SK-N-SH (cell line): ENCODE measurements at regions not wholly inside any gene's neighbourhood (a gene's known extent, or its start where the extent isn't known, plus 50 kb on each side); places are given as distances from the start of the nearest gene placed in this dataset.

Source experiments
- CHD2 ChIP-seq: fragments of 150-350 bp; IDR thresholded peaks from 2 replicates; pipeline ENCODE4 v1.6.1; 2018; ENCODE audit warnings: low read length; ENCODE audit not compliant: partially characterized antibody
- SMC3 ChIP-seq: IDR thresholded peaks from 2 replicates; pipeline ENCODE4 v1.6.1; 2012; ENCODE audit warnings: low read depth, low read length, improper control_type of control experiment
- TF ChIP-seq, protein P1 (sequence below): fragments of 200-600 bp; sonication (generic); IDR thresholded peaks from 2 replicates; pipeline ENCODE4 v1.6.1; 2017; ENCODE audit warnings: antibody characterized with exemption, mild to moderate bottlenecking, moderate library complexity
- TF ChIP-seq, protein P2 (sequence below): IDR thresholded peaks from 2 replicates; pipeline ENCODE4 v1.4.0; 2012; ENCODE audit warnings: low read depth

DNA sequence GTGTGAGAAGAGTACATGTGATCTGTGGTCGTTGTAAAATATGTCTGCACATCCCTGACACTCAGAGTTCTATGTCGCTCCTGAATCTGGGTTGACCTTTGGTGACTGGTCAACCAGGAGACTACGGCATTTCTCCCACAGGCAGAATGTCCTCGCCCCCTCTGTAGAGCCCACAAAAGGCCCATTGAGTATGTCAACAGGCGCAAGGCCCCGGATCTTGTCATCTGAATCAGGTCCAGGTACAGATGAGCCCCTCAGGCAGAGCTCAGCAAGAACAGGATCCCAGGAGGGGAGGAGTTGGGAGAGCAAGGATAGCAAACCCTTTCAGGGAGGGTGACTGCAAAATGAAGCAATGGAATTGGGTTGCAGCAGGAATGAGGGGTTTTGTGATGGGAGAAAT is 126.5 kb downstream of the MATN1 start:
- no peak for TF ChIP-seq CHD2
- TF ChIP-seq, protein P1, sequence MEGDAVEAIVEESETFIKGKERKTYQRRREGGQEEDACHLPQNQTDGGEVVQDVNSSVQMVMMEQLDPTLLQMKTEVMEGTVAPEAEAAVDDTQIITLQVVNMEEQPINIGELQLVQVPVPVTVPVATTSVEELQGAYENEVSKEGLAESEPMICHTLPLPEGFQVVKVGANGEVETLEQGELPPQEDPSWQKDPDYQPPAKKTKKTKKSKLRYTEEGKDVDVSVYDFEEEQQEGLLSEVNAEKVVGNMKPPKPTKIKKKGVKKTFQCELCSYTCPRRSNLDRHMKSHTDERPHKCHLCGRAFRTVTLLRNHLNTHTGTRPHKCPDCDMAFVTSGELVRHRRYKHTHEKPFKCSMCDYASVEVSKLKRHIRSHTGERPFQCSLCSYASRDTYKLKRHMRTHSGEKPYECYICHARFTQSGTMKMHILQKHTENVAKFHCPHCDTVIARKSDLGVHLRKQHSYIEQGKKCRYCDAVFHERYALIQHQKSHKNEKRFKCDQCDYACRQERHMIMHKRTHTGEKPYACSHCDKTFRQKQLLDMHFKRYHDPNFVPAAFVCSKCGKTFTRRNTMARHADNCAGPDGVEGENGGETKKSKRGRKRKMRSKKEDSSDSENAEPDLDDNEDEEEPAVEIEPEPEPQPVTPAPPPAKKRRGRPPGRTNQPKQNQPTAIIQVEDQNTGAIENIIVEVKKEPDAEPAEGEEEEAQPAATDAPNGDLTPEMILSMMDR = no peak
- TF ChIP-seq, protein P2, sequence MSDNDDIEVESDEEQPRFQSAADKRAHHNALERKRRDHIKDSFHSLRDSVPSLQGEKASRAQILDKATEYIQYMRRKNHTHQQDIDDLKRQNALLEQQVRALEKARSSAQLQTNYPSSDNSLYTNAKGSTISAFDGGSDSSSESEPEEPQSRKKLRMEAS = no peak
- TF ChIP-seq SMC3 = no peak
